HL-60/S4 treated with retinoic acid at 250 ng/mL for 4 days and 3 days (cell line): ENCODE measurements at regions not wholly inside any gene's neighbourhood (a gene's known extent, or its start where the extent isn't known, plus 50 kb on each side); places are given as distances from the start of the nearest gene placed in this dataset.
"Not testable (repeated sequence)": the region's sequence is repeated elsewhere in the genome, so short reads cannot be mapped to it uniquely, and the experiment has no call there.

Source experiments
- in situ Hi-C: fragments of 300-500 bp; cut with MboI; formaldehyde crosslinking; loops from 2 replicates; pipeline ENCODE4 v1.7.0; 2022; ENCODE audit warnings: low sequenced_read_pairs

DNA sequence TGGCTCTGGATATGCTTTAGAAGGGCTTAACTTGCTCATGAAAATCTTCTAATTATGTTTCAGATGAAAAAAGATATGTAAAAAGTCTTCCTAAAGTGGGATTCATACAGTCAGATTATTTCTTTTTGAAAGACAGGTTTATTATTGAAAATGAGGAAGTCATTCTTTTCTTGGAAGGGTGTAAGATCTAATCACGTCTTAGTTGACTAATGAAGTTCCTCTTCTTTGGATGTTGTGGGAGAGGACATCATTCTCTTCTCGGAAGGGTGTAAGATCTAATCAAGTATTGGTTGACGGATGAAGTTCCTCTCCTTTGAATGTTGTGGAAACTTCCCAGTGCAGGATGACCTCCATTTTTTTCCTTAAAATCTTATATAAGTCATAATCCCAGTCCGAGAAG lies 74.9 kb downstream of the ALG10 start:
- in situ Hi-C loops = no loop called here

GRCh38 chr12:34105392-34105933 lies 83.2 kb downstream of the ALG10 start:
- in situ Hi-C loops = loop anchor here (25.0 kb wide), 1 partner anchor 107 kb away; no protein-coding TSS in a partner anchor

DNA sequence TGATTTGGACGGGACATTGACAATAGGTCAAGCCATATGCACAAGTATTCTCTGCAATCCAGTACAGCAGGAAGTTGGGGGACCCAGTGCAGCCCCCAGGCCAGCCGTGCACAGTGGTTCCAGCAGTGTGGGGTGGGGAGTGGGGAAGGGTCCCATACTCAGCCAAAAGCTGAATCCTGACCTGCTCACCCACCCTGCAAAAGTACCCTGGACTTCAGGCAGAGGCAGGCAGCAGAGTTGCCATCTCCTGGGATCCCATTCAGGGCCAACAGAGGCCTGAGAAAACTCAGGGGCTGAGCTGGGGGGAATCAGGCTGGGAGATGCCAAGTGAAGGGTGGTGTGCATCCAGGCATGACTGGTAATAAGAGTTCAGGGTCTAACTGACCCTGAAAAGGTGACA lies 83.9 kb downstream of the ALG10 start:
- in situ Hi-C loops = loop anchor here (25.0 kb wide), 1 partner anchor 106 kb away; no protein-coding TSS in a partner anchor

DNA sequence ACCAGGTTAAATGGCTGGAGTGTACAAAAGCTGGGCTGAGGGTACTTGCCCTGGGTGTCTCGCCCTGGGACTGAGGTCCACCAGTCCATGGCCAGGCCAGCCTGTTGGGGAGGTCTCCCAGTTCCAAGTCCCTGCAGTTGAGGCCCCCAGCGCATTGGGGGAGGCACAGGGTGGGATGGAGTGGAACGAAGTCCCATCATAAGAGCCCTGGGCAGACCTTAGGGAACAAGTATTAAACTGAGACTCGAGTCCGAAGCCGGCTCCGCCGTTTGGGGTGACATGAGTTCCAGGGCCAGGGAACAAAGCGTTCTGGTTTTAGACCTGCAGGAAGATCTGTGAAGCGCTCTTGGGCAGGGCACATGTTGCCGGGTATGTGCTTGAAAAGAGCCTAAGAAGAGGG lies 84.7 kb downstream of the ALG10 start:
- in situ Hi-C loops = loop anchor here (25.0 kb wide), 1 partner anchor 105 kb away; no protein-coding TSS in a partner anchor

DNA sequence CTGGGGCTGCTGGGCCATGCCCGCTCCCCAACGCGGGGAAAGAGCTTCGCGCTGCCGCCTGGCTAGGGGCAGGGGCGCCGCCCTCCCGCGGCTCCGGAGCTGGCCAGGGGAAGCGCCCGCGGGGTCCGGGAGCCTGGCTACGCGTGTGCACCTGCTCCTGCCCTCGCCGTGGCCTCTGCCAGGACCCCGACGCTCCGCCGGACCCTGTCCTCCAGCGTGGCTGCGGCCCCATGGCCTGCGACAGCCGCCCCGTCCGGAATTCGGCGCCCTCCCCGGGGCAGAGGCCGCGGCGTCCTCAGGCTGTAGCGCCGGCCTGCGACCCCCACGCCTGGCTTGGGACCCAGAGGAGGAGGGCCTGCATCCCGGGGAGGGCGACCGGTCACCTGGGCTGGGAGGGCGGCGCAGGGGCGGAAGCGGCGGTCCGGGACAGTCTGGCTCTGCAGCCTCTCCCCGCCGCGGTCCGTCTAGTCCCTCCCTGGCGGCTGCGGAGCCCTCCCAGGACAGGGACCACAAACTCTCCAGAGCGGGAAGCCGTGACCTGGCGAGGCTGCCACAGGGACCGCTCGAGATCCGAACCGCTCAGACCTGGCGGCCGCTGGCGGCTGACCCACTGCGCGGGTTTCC lies 85.6 kb downstream of the ALG10 start:
- in situ Hi-C loops = loop anchor here (25.0 kb wide), 1 partner anchor 104 kb away; no protein-coding TSS in a partner anchor

- in situ Hi-C loops = loop anchor here (25.0 kb wide), 1 partner anchor 104 kb away; no protein-coding TSS in a partner anchor
These were observed 86.1 kb downstream of the ALG10 start for GRCh38 chr12:34108405-34108803.

DNA sequence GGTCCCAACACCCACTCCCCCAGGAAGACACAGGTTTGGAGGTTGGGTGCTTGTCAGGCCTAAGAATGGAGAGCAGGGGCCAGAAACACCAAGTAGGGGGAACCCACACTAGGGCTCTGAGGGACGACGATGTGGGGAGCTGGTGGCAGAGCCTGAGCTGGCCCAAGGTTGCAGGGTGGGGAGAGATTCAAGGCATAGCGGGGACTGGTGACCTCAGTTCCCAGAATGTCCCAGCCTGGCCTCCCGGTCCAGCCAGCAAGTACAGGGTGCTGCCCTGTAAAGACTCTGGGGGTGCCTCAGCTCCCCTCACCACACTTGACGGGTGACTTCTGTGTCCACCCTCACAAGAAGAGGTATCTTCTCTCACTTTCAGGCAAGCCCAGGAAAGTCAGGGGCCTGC lies 86.7 kb downstream of the ALG10 start:
- in situ Hi-C loops = loop anchor here (25.0 kb wide), 1 partner anchor 103 kb away; no protein-coding TSS in a partner anchor

- in situ Hi-C loops = loop anchor here (25.0 kb wide), 1 partner anchor 103 kb away; no protein-coding TSS in a partner anchor
These were observed 87.1 kb downstream of the ALG10 start for GRCh38 chr12:34109390-34109789.

DNA sequence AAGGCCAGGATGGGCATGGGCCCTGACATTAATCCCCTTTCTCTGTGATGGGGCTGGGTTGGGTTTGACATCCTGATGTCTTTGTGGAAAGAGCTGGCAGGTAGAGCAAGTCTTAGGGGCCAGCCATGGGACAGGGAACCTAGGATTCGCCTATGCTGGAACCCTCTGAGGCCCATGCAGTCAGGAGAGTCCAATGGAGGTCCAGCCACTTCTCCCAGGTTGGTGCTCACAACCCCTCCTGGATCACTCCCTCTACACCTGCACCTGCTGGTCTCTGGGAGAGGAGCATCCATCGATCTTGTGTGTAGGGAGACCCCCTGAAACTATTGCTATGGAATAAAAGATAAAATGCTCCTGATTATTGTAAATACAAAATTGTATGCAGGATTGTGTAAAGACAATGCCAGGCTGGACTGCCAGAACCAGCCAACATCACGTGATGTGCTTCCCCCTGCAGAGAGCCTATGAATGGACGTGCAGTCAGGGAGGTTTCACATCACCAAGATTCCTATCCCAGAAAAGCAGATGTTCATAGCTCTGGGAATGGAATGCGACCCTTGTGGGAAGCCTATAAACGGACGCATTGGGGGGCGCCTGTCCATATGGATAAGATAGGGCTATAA lies 87.7 kb downstream of the ALG10 start:
- in situ Hi-C loops = loop anchor here (25.0 kb wide), 1 partner anchor 102 kb away; no protein-coding TSS in a partner anchor

DNA sequence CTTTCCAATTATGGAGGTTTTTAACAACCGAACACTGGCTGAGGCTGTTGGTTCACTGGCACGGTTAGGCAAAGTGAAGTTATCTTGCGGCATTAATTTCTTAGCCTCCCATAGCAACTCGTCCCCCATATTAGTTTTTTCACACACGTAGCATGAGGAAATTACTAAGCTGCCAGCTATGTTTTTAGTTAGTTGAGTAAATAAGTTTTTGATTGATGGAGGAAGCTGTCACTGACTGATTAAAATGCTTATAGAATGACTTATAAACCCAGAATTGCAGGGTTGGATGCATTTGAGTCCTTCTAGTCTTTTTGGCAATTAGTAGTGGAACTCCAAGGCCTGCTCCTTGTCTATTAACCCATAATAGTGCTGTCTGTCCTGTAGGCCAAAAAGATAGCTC lies 97.1 kb downstream of the ALG10 start:
- in situ Hi-C loops = loop anchor here (25.0 kb wide), 1 partner anchor 93 kb away; no protein-coding TSS in a partner anchor

DNA sequence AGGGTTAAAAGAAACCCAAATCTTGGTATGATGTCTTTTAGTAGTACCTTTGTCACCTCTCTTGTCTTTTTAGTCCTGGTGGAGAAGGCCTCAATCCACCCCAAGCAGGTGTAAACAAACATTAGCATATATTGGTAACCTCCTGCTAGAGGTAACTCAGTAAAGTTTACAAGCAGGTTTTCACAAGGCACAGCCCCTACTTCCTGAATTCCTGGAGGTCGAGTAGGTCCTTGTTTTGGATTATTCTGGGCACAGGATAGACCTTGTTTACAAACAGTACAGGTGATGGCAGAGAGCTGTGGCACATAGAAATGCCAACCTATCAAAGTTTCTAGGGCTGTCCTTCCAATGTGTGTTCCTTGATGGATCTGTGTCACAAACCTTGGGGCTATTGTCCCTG lies 99.1 kb downstream of the ALG10 start:
- in situ Hi-C loops = loop anchor here (25.0 kb wide), 1 partner anchor 91 kb away; no protein-coding TSS in a partner anchor

DNA sequence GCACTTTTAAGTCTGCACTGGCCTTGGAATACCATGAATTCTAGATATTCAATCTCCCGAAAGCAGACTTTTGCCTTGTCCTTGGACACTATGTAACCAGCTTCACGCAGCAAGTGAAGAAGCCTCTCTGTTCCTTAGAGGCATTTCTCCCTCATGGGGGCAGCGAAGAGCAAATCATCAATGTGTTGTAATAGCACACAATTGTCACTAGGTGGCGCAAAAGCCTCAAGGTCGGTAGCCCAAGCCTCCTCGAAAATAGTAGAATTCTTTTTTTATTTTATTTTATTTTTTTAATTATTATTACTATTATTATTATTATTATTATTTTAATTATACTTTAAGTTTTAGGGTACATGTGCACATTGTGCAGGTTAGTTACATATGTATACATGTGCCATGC lies 100.8 kb downstream of the ALG10 start:
- in situ Hi-C loops = loop anchor here (25.0 kb wide), 1 partner anchor 89 kb away; no protein-coding TSS in a partner anchor

- in situ Hi-C loops = loop anchor here (25.0 kb wide), 1 partner anchor 88 kb away; no protein-coding TSS in a partner anchor
These were observed 102.3 kb downstream of the ALG10 start for GRCh38 chr12:34124608-34125007.

DNA sequence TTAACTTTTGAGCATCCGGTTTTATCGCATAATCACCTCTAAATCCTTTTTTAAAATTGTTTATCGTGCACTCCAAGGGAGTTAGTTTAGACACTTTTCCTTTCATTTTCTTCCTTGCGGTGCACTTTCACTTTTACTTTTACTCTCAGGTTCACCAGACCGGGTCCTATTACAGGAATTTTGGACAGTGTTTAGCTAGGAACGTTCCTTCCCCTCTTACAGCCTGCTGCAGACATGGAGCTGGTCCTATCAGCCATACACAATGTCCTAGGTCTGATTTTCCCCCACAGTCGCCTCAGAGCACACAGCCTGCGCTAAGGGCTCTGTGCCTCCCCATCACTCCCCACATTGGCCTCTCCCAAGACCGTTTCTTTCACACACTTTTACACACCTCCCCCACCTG lies 103.9 kb downstream of the ALG10 start:
- in situ Hi-C loops = no loop called here

DNA sequence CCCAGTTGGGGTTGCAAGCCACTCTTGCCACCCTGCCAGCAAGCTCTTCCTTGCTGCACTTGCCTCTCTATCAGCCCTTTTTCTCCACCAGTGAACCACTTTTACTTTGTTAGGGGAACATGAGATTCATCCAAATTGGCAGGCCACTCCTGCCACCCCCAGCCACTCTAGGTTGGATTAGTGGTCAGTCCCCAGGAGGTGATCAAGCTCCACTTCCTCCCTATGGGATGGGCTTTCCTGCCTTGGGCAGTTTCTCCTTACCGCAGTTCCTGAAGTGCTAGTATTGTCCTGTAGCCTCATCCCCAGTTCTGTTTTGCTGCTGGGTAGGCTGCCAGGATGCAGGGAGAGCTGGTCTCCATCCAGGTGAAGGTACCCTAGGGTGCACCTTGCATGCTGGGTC lies 104.5 kb downstream of the ALG10 start:
- in situ Hi-C loops = no loop called here

- in situ Hi-C loops = not testable (repeated sequence)
These were observed 105.1 kb downstream of the ALG10 start for GRCh38 chr12:34127379-34127778.

GRCh38 chr12:34142430-34142829 lies 120.1 kb downstream of the ALG10 start:
- in situ Hi-C loops = no loop called here

- in situ Hi-C loops = no loop called here
These were observed 128.7 kb downstream of the ALG10 start for GRCh38 chr12:34151019-34151418.

DNA sequence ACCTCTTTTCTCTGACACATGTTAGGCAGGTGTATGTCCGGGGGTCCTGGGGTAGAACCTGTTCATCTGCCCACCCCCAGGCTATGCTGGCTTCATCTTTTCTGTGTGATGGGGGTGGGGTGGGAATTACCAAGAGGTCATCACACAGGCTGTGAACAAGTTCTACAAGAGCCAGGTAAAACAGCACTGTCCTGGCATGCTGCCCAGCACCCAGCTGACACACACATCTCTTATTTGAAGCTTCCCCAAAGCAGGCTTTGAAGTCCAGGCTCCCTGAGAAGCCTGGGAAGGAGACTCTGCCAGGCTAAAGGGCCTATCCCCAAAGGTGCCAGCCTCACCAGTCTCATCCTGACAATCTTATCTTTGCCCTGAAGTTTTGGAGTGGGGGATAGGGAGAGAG lies 141.1 kb downstream of the ALG10 start:
- in situ Hi-C loops = no loop called here

DNA sequence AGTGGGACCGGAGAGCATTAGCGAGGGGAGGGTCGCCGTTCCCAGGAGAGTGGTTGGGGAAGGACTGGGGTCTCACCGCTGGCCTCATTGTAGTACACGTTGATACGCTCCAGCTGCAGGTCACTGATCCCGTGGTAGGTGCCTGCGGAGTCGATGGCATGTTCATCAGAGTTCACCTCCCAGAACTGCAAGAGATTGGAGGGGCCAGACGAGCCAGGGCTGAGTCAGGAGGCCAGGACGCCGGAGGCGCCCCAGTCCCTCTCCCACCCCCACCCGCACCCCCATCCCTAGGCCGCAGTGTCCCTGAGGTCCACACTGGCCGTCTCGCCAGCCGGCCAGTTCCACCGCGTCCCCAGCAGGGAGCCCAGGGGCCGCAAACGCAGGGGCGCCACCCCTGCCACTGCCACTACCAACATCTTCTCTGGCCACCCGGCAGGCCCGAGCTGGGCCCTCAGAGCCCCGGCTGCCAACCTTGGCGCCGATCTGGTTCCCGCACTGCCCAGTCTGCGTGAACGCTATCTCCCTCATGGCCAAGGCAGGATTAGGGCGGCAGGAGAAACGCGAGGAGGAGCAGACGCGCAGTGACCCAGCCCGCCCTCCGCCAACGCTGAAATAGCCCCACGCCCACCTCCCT lies 144.2 kb downstream of the ALG10 start:
- in situ Hi-C loops = no loop called here

- in situ Hi-C loops = not testable (repeated sequence)
These were observed 146.2 kb downstream of the ALG10 start for GRCh38 chr12:34168507-34168906.
